GM19372 (cell line): ENCODE measurements at regions not wholly inside any gene's neighbourhood (a gene's known extent, or its start where the extent isn't known, plus 50 kb on each side); places are given as distances from the start of the nearest gene placed in this dataset.
"Not testable (repeated sequence)": the region's sequence is repeated elsewhere in the genome, so short reads cannot be mapped to it uniquely, and the experiment has no call there.

Experiments
- ATAC-seq: cut with Tn5 transposase; IDR thresholded peaks from one replicate; pipeline ENCODE4 v1.9.1; 2021; ENCODE audit warnings: mild to moderate bottlenecking, low read depth, moderate library complexity; ENCODE audit not compliant: unreplicated experiment

DNA sequence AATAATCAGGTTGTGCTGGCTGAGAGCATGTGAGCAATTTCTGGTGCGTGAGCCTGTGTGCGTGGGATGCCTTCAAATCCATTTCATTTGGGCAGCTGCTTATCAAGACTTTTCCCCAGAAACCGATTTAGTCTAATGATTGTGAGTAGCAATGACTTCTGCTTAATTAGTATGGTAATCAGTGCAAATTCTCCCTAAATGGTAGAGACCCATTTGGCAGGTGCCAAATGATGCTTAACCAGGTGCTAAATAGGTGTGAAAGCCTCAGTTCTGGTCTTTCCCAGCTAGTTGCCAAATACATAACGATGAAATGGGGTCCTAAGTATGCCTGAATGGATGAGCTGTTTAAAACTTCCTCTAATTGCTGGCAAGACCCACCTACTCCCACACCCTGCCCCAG is 248.4 kb upstream of the CCDC196 start:
- ATAC-seq: no peak

DNA sequence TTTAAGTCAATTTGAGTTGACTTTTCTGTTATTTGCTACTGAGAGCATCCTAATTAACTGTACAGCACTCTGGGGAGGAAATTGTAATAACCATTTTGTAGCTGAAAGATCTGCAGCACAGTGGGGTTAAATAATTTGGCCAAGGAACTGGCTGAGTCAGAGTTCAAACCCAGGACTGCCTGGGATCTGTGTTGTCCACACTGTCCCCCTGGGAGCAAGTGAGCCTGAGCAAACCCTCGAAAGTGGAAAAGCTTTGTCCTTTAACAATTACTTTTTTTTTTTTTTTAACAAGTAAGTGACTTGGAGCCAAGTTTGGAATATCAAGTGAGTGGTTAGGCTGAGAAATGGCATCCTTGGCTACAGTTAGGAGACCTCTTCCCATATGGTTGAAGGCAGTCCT is 247.2 kb upstream of the CCDC196 start:
- ATAC-seq: no peak

DNA sequence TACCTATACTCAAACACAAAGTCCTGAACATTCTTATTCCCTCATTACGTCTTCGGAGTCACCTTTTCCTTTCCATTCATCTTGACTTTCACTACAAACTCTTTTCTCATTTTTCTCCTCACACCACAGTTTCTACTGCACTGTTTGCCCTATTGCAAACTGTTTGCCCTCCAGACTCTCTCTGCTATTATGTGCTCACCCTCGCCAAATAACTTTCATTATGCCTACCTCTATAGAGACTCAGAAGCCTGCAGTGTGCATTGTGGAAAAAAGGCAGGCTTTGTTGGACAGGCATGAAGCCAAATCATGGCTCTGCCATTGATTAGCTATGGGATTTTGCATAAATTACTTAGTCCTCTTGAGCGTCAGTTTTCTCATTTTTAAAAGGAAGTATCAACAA is 246.6 kb upstream of the CCDC196 start:
- no peak for ATAC-seq

DNA sequence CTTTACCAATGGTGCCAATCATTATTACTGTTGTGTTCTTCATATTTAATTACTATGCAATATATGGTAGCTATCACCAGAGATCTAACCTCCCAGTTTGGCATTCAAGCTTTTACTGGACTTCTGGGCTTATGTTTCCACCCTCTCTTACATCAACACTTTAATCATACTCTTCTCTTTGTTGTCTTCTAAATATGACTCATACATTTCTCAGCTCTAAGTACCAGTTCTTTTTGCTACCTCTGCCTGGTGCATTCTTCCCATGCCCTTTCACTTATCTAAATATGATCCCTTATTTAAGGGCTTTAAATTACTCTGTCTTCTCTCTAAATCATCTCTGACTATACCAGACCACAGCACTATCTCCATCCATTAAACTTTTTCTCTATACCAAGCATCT is 246.1 kb upstream of the CCDC196 start:
- no peak for ATAC-seq

DNA sequence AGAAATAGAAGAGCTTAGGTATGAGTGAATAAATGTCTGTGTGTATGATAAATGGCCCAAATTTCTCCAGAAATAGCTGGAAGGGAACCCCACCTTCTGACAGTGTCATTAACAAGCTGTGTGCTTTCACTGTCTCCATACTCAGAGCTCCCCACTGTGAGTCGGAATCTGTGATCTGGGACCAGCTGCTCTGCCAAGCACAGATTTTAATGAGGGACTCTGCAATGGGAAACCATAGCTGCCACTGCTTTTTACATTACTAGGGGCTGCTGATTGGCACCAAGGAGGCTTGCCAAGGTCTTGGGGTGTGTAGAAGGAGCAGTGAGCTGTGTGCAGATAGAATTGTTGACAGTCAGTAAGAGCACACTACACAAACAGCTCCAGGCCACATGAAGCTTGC is 244.2 kb upstream of the CCDC196 start:
- no peak for ATAC-seq

DNA sequence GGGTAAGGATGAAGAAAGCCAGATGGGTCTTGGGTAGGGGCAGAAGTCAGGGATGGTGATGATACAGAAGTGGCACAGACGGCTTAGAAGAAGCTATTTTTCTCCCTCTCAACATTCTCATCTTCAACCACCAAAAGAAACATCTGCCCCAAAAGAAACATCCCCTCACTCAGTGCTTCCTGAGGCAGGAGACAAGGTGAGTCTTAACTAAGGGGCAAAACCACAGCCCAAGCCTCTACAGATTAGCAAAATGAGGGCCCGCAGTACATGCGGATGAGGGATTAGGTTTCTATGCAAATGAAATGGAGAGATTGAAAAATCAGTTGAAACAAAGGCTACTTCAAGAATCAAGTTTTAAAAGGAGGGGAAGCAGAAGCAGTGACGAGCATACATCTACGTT is 241.3 kb upstream of the CCDC196 start:
- no peak for ATAC-seq

DNA sequence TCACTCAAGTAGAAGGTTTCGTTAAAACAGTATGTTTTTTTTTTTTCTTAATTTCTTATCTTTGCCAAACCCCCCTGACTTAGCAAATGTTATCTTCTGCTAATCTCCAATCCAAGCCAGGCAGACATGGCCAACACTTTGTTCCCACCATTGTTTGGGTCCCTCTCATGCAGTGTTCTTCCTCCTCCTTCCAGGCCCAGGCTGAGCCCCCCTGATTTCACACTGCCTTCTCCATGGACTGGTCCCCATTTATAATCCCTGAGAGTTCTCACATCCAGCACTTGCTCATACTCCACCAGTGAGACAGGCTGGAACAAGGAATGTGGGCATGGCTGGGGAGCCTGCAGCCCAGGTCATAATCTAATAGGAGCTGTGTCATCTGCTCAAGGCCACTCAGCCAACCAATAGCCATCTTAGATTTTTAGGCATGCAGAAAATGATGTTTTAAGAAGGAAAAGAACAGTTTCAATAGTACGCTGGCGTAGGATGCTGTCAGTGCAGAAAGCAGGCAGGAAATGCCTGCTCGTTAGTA is 238.4 kb upstream of the CCDC196 start:
- no peak for ATAC-seq

DNA sequence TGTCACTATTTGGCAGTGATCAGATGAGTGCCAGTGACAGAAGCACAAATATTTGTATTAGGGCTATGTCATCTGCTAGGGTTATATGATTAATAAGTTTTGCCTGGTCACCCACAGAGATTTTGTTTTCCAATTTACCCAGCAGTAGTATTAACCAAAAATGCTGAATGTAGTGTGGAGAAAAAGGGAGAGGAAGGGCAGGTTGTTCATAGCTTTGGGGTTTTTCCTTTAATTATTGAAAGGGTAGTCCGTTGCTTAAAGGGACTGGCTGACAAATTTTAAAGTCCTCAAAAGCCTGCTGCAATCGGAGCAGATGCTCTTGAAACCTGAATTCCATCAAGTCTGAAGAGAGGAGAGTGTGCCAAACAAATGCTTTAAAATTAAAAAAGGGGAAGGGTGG is 237.9 kb upstream of the CCDC196 start:
- ATAC-seq: no peak

DNA sequence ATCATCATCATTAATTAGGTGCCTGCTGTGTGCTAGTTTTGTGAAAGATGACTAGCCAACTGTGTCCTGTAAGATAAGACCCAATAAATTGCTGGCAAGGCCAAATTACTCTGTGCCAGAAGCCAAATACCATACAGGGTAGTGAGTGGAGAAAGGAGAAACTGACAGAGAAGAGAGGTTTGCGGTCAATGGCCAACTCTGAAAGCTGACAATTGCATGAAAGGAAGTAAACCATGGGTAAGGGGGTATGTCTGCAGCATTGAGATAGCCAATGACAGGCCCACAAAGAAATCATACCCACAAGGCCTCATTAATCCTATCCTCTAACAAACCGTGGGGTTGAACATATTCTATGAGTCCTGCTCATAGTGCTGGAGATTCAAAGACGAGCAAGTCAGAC is 236.6 kb upstream of the CCDC196 start:
- no peak for ATAC-seq

DNA sequence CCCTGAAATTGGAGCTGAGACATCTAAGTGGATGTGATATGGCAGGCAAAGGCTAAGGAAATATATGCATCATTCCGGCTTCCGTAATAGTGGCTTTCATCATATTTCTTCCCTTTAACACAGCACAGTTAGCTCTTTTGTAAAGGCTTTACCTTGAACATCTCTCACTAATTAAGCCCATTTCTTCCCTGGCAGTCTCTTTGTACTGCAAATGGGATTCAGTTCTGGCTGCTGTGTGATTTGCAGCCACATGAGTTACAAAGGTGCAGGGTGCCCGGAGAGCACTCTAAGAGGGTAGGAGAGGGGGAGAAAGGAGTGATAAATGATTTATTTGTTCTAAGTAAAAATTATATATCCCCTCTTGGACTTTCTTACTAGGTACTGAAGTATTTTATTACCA is 232.1 kb upstream of the CCDC196 start:
- ATAC-seq: no peak

DNA sequence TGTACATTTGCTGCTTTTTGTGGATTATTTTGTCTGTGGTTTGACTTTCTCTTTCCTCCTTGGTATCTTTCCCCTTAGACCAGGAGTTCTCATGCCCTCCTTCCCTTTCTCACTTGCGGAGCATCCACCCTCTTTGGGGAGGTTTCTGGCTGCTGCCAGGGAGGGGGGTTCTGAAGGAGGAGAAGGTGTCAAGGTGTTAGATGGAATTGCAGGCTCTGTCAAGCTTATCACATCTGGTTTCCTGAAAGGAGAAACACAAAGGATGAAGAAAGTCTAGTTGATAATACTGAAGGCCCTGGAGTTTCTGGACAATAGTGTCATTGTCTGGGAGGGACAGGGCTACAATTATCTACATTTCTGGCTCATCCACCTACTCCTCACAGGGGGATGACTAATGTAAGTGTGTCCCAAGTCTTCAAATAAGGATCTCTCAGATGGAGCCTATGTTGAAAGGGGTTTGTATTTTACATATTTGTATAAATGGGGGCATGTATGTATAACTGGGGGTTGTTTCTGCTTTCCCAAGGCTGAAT is 217.3 kb upstream of the CCDC196 start:
- ATAC-seq: no peak

DNA sequence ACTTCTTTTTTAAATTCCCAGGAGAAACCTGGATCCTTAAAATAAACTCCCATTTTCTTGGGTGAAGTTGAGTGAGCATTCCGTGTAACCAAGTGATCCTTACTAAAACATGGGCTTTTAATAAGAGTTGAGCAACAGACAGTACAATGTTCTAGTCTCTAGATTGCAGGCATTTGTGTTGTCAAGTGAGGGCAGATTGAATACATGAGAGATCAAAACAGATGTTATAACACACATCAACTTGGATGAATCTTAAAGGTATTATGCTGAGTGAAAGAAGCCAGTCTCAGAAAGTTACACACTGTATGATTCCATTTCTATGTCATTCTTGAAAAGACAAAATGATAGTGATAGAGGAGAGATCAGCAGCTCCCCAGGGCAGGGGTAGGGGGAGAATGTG is 213.9 kb upstream of the CCDC196 start:
- ATAC-seq: no peak

DNA sequence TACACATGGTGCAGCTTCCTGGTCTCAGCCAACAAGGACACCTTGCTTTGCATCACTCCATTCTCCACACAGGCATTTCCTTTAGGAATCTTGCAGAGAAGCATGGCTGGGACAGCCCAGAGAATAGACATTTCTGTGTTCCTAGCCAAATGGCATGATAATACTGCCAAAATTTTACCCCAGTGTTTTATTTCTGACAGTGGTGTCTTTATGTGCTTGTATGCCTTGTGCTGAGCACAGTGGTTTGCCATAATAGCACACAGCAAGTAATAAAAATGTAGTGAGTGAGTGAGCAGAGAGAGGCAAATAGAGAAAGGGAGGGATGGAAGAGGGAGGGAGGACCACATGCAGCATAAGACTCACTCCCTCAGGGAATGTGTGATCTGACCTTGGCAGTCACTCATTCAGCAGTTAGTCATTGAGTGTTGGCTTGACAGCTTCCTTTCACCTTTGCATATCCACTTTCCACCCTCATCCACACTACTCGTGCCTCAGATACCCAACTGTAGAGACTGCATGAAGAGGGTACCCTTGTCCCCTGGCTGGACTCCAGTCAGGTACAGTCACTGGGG is 212.8 kb upstream of the CCDC196 start:
- no peak for ATAC-seq

DNA sequence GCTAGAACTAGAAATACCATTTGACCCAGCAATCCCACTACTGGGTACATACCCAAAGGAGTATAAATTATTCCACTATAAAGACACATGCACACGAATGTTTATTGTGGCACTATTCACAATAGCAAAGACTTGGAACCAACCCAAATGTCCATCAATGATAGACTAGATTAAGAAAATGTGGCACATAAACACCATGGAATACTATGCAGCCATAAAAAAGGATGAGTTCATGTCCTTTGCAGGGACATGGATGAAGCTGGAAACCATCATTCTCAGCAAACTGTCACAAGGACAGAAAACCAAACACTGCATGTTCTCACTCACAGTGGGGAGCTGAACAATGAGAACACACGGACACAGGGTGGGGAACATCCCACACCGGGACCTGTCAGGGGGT is 207.8 kb upstream of the CCDC196 start:
- ATAC-seq: not testable (repeated sequence)

DNA sequence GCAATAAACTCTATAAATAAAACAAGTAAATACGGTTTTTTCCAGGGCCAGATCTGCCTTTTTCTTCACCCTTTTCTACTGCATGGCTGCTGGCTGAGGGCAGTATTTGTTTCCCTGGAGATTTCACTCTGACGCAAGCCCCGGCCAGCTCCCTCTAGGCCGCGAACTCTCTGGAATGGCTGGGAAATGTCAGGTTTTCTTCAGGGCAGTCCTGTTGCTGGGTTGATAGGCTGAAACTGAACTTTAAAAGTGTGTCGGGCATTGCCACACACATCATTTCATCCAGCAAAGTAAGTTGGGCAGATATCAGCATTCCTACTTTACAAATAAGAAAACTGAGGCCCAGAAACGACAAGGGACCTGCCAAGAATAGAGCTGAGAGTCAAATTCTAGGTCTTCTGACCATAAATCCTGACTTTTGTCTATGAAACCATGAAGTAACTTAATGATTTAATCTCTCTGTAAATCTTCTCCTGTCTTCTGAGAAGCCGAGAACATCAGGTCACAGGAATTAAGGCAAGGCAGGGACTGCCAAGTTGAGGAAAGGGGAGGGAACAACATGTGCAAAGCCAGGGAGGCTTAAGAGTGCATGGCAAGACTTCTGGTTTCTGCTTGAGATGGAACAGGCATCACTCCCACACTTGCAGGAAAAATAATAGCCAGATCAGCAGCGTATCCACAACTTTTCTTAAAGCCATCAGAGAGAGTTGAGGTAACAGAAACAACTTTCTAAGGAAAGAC is 205.0 kb upstream of the CCDC196 start:
- ATAC-seq: no peak

DNA sequence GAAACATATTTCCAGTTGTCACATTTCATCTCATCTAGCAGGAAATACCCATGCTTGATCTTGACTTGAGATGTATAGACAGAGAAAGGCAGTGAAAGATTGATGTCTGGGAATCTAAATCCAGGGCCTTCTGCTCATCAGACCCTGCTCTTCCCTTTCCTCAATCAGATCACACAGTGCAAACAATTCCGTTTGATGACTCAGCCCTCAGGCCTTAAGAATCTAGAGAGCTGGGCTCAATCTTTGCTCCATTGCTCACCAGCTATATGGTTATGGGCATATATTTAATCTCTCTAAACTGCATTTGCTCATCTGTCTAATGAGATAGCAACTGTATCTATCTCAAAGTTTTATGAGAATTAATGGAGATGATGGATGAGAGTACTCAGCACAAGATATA is 201.8 kb upstream of the CCDC196 start:
- ATAC-seq: no peak

DNA sequence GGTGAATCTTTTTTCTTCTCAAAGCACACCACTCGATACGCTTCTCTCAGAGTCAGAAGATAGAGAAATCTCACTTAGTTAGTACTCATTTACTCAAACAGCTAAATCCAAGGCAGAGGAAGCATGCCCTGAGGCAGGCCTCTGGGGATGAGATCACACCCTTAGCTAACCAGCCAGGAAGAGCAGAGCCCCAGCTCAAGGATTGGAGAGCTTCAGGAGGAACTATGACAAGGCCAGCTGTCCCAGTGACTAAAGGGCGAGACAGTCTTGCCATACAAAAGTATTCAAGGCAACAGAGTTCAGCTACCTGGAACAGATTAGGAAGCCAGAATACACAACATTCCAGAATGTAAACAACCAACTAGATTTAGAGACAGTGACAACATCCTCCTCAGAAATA is 197.7 kb upstream of the CCDC196 start:
- no peak for ATAC-seq

DNA sequence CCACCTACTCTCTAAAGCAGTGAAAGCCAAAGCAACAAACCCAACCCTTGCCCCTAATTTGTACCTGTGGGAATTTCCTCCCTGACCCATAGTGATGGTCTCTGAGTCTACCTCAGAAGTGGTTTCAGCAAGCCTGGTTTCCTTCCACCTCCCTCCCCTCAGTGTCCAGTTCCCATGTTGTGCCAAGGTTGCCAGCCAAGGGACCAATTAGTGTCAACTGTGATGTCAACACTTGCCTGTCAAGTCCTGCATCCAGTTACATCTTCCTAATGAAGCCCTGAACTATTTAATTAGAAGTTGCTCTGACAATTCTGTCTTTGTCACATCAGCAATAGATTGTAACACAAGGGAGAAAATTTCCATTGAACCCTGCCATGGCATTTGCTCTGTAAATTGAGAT is 194.4 kb upstream of the CCDC196 start:
- no peak for ATAC-seq

DNA sequence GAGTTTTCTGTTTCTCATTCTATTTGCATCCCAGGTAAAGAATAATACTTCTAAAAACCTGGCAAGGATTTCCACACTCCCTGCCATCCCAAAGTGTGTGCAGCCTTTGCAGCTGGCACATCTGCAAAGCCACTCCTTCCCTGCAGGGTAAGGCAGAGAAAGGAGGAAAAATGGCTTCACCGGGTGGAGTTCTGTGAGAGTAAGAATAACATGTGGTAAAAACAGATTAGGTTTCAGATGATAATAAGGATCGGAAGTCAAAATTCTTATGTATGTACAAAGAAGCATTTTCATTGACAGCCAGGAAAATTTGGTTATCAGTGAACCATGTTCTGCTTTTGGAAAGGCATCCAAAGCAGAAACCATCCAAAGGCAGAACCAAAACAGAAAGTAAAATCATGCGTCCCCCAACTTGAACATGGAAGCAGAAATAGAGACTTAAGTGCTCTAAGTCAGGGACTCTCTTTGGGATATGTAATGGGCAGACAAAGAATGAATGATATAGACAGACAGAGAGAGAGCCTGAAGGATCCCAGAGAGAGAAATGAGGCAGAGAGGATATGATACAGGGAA is 192.6 kb upstream of the CCDC196 start:
- ATAC-seq: no peak

DNA sequence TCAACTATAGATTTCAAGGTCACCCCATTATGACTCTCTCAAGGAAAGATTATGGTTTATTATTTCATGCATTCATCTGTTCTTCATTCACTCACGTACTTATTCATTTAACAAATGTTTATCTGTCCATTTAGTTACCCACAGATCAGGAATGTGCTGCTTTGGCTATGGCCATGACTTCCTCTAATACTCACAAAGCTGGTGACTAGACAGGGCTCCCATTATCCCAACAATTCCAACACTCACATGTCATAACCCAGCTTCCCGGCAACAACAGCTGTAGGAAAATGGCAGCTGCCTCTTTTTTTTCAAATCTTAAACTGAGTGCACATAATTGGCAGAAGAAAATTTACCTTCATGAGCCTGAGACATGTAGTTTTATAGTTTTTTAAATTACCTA is 190.8 kb upstream of the CCDC196 start:
- no peak for ATAC-seq

DNA sequence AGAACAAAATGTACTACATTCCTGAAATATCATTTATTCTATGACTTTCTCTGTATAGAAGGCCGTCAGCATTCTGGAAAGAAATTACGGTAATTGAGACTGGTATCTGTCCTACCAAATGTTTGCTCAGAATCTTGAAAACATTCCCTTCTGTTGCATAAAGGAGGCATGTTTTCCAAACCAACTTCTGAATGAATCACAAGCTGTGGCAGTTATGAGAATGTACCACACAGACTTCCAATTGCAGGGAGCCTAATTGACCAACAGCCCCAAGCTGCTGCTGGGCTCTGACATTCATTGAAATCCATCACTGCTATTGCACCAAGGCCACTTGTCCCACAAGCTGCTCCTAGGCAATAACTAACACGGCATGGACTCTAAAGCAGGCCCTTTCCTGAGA is 185.3 kb upstream of the CCDC196 start:
- ATAC-seq: no peak

DNA sequence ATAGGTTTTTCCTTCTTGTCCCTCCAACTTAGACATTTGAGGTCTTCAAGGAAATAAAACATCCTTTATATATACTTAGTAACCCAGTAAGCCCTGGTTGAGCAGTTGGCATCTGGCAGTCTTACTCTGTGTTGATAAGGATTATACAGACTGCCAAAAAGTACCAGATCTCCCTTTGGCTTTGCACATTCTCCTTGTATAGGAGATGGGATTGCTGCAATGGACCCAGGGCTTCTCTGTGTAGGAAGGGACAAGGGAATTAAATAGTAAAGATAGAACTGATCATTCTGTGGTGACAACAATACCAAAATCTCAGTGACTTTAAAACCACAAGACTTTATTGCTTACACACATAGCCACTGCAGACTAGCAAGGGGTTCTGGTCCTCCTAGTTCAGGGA is 180.1 kb upstream of the CCDC196 start:
- no peak for ATAC-seq
